GM18873 (cell line): ENCODE measurements at regions not wholly inside any gene's neighbourhood (a gene's known extent, or its start where the extent isn't known, plus 50 kb on each side); places are given as distances from the start of the nearest gene placed in this dataset.

ENCODE experiments used
- ATAC-seq: cut with Tn5 transposase; IDR thresholded peaks from one replicate; pipeline ENCODE4 v1.9.1; 2021; ENCODE audit warnings: mild to moderate bottlenecking, moderate library complexity, moderate number of reproducible peaks; ENCODE audit not compliant: unreplicated experiment, low FRiP score

DNA sequence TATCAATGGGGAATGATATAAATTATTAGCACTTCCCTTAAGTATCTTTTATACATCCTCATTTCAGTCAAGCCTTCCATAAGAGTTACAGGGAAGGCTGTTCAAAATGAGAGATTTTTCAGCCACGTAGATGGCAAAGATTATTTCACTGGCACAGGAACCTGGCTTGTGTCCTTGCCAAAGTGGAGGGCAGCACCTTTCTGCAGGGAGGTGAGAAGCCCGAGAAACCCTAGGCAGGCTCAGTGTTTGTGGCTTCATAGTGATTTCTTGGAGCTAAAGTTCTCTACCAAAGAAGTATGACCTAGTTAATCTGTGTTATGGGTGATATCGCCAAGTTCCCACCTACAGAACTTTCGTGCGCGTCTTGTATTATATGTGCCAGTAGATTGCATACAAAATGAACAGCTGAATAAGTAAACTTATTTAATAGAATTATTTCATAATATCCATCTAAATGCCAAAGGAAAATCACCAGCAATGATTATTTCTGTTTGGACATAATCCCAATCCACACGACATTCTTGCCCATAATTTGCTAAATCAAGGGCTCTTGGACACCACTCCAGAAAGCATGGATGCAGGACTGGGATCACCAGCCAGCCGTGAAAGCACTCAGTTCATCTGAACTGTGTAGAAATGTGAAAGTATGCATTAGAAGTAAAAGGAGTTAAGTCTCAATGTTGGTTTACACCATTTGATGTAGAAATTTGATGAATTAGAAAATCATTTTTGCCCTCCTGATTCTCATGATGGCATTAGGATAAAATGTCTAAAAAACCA lies 150.4 kb upstream of the RNF32 start:
- no peak for ATAC-seq

DNA sequence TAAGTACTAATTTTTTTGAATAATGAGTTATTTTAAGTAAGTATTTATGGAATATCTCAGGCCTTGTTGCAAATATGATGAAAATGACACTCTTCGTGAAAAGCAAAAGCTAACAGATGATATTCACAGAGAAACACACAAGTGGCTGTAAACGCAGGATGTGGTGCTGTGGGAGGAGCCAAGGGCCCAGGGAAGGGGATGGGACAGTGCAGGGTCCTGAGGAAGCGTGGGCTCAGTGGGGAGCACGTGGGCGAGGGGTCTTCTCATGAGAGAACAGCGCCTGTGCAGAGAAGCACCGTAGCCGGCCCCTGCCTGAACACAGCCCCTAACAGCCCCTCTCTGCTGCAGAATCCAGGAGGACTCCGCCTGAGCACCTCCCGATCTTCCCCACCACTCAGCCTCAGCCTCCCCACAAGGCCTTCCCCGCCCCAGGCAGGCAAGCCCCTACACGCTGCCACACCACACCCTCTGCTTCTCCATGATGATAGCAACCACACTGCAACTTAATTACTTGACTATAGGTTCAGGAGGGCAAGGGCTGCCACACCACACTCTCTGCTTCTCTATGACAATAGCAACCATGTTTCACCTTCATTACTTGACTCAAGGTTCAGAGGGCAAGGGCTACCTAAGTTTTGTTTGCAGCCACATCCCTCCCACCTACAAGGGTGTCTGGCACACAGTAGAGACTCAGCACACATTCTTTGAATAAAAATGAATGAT lies 152.6 kb upstream of the RNF32 start:
- no peak for ATAC-seq

DNA sequence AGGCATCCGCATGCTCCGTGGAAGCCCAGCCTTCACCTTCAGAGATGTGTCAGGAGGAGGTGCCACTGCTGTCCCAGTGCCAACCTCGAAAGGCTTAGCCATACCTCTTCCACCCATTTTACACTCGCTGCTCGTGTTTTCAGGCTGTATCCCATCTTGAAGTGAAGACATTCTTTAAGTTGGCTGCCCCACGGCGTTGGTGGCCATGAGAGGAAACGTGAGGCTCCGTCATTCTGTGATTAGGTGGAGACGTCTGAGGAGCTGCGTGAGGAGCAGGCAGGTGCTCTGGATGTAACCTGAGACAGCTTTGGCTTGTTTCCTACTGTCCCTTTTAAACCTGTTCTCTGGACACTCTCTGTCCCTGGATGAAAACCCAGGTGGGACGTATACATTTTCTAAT lies 159.9 kb upstream of the RNF32 start:
- ATAC-seq = no peak

DNA sequence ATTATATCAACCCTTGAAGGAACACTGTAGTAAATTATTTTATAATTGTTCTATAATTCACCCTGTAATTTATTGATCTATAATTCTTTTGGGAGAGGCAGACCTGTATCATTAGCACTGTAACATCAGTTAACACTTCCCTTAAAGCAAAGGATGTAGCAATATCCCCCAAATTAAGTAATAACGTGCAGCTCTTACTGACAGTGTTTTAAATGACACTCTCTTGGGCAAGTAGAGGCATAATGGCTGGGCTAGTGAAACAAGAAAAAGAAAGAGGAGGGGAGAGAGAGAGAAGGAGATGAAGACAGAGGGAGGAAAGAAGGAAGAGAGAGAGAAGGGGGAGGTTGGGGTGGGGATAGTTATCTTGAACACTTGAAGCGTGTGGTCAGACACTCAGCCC lies 161.0 kb upstream of the RNF32 start:
- ATAC-seq = no peak

DNA sequence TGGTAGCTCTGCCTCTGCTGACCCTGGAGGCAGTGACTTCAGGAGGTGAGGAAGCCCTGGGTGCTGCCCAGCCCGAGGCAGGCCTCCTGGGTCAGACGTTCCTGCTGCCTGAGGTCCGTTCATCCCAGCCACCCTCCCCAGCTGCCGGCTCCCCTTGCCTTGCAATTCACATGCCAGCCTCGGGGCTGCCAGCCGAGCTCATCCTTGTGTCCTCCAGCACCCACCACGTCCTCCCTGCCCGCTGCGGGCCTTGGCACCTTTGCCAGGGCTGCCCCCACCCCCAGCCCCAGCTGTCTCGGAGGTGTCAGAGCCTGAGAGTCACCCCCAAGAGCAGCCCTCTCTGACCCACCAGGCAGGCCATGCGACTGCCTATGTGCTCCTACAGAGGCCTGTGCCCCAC lies 162.1 kb upstream of the RNF32 start:
- ATAC-seq = no peak

DNA sequence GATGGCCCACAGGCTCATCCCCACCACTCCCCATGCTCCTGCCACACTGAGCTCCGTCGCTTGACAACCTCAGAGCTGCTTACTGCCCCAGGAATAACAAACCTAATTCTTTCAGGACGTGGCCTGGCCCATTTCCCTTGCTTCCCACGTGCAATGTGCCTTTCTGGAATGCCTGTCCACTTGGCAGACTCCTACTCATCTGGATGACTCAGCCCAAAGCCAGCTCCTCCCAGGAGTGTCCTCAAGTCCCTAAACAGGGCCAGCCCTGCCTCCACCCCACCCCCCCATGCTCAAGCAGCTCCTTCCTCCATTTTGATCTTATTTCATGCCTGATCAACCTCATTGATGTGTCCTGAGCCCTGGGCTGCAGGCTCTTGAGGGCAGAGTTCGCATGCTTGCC lies 164.9 kb upstream of the RNF32 start:
- ATAC-seq = no peak

DNA sequence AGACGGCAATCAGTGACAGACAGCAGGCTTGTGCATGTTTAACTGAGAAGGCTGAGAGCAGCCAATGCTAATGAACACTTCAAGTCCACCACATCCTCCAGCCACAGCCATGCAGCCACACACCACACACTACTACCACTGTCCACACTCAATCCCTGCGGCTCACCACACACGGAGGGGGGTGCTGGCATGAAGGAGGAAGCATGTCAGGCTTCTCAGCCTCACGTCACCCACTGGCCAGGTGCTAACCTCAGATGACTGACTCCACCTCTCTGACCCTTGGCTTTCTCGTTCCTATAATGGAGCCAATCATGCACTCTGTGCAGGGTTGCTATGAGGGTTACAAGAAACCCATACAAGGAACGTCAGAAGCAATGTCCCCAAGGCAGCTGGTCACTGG lies 165.4 kb upstream of the RNF32 start:
- ATAC-seq = no peak

DNA sequence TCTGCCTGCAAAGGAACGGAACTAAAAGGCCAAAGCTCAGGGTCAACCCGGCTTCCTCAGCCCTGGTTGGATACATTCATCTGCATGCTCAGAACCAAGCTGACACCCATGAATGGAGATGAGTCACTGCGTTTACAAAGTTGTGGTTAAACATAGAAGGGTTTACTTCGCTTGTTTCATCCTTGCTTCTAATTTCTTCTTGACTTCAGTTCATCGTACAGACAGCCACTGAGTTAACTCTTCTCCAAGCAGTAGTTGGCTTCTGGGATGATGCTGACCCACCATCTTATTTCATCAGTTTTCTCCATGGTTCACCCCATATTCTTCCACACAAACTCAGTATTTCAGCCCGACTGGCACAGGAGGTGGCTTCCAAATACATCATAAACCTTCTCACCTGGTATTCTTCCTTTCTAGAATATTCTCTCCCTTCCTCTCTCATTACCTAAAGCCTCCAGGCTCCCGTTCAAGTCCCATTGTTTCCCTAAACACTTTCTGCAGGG lies 166.3 kb upstream of the RNF32 start:
- ATAC-seq = no peak

DNA sequence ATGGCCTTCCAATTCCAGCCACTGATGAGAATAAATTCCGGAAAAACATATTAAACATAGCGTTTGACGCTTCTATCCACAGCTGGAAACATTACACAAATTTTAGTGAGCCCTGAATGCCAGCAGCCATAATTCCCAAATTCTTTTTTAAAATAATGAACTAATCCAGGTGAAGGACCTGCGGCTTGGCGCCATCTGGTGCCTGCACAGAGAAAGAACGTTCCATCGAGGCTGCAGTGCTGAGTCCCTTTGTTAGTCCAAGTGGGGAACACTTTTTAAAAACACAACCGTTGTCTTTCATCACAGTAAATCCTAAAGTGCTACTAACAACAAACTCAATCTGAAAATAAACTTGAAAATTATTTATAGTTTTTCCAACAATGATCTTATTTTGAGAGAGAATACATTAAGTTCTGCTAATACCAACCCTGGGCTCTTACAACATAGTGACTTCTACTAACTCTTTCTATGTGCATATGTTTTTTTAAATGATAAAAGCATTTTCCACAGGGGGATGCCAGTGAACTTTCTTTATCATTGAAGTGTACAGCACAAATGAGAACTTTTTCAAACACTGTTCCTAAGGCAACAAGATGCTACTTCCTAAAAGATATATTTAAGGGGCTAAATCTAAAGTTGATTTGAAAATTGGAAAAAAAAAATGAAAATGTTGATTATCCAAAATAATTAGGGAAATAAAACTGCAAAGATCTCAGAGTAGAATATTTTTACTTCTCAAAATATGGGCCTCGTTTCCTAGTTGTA lies 166.9 kb upstream of the RNF32 start:
- ATAC-seq = no peak

DNA sequence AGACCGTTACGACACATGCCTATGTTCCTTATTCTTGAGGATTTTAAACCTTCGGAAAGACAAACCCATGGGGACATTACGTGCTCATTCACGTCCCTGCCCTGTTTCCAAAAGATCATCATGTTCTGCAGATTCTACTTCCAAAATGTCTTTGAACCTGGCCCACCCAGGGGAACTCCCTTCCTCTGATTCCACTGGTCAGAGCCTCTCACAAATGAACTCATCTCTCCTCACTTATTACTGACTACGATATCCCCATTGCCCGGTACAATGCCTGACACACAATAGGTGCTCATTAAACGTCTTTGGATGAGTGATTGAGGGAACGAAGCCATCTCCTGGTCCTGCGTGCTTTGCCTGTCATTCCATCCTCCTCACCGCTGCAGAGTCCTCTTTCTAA lies 168.3 kb upstream of the RNF32 start:
- no peak for ATAC-seq

DNA sequence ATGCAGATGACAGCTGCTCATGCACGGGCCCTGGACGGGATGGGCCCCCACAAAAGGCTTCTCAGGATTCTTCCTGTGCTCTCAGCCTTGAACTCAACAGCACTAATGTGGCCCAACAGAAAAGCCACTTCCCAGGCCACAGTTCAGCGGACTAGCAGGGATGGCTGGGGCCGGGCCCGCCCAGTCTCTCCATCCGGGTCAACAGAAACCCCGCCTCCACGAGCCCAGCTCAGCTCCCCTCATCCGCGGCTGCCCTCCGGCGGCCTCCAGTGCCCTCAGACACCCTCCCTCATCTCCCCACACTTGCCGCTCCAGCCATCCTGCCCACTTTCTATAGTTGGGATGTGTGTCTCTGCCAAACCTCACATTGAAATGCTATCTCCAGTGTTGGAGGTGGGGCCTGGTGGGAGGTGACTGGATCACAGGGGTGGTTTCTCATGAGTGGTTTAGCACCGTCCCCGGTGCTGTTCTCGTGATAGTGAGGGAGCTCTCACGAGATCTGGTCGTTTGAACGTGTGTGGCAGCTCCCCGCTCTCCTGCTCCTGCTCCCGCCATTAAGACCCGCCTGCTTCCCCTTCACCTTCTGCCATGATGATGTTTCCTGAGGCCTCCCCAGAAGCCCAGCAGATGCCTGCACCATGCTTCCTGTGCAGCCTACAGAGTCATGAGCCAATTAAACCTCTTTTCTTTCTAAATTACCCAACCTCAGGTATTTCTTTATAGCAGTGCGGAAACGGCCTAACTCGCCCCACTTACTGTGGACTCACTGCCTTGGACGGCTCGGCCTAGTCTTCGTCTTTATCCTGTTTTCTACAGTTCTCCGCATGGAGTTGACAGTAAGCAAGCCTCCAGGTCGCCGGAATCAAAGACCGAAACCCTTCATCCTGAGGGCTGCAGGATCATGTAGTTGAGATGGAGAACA lies 169.9 kb upstream of the RNF32 start:
- ATAC-seq = no peak

DNA sequence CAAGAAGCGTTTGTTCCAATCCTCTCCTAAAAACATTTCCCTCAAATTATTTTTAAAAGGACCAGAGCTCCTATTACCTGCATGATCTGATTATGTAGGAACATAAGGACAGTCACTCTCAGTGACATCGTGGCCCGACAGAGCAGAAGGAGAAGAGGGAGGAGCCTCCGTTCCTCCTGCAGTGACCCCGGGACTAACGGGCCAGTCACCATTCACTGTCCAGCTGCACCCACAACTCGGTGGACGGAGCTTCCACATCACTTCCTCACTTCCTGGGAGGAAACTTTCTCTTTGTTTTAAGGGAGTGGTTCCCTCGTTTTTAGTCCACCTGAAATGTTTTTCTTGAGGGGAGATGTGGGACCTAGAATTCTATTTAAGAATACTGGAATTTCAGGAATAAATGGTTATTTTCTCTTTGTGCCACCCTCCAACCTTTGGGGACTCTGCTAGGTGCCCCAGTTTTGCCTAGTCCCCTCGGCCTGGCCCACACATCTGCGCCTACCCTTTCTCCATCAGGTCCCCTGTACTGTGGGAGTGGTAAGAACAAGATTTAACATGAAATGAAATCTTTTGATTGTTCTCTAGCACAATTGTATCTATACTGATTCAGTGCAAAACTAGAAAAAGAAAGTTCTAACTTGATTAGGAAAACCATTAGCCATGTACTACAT lies 173.5 kb upstream of the RNF32 start:
- no peak for ATAC-seq

DNA sequence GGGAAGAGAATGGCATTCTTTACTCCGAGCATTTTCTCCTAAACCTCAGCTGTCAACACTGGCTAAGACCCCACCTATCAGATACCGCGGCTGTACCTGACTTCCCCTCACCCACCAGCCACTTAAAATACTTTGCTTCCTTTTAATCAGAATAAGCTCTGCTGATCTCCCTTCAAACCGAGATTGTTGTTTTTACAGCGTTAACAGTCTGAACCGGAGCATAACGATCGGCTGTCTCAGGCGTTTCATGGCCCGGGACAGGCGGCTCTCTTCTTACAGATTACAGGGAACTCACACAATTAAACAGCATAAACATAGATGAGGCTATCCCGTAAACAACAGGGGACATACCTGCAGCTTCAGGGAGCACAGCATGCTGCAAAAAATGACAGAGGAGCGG lies 174.3 kb upstream of the RNF32 start:
- ATAC-seq = no peak

DNA sequence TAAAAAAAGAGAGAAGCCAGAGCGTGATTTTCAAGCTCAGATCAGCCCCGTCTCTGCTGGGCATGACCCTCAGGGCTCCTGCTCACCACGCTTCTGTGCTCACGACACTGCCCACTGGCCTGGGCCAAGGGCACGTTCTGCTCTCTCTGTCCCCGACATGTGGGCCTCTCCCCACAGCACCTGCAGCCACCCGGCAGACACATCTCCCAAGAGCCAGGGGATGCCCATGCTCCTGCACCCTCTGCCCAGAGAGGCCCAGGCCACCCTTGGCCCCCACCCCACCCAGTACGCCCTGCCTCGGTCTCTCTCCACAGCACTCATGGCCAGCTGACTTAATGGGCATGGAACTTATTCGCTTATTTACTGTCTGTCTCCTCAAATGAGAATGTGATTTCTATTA lies 175.4 kb upstream of the RNF32 start:
- no peak for ATAC-seq

DNA sequence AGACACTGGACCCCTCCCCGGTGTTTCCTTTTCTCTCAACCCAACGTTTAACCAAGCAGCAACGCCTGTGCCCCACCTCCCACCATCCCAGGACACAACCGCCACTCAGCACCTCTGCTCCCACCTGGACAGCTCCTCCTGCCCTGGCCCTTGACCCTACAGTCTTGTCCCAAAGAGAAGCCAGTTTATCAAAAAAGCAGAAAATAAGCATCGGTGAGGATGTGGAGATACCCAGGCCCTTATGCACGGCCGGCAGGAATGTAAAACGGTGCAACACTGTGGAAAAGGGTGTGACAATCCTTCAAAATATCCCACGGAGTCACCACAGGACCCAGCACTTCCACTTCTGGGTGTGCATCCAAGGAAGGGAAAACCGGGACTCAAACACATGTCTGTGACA lies 176.2 kb upstream of the RNF32 start:
- ATAC-seq = no peak

DNA sequence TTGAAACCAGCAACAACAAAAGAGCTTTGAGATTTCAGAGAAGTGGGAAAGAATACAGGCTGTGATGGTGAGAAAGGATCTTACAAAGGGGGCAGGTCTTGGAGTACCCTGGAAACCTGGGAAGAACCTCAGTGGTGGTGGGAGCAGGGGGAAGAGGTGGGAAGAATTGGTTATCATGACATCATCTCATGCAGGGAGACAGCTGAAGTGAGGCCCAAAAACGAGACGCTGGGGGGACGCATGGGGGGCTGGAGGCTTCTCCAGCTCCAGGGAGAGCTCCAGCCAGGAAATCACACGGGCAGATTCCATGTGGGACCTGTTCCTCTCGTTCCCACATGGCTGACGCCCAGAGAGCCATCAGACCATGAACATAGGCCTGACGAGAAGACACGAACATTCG lies 177.3 kb upstream of the RNF32 start:
- no peak for ATAC-seq

DNA sequence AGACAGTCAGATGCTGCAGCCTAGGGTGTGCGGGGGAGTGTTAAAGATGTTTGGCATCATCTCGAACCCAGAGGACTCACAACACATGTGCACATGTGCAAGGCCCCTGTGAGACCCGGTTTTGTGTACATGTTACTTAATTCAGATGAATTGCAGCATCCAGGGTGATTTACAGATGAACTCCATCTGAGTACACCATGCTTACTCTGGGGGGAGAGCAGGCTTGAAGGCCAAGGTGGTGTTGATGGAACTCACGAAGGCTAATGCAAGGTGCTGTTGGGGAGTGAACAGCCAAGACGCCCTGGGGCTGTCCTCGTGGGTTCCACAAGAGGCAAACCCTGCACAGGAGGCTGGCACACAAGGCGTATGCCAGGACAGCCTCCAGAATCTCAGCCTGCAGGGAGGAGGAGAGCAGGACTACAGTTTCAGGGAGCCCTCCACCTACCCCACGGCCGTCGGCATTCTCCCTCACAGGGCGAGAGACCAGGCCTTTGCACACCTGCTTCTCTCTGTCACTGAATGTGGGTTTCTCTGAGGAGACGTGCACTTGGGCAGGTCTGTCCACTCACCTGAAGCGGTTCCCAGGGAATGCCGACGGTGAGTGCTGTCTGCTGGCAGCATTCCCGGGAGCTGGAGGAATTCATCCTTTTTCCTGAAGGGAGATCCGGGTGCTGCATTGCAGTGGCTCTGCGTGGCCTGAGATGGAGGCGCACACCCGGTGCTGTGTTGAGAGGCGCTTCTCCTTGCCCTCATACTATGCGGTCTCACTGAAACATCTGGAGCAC lies 178.5 kb upstream of the RNF32 start:
- no peak for ATAC-seq

DNA sequence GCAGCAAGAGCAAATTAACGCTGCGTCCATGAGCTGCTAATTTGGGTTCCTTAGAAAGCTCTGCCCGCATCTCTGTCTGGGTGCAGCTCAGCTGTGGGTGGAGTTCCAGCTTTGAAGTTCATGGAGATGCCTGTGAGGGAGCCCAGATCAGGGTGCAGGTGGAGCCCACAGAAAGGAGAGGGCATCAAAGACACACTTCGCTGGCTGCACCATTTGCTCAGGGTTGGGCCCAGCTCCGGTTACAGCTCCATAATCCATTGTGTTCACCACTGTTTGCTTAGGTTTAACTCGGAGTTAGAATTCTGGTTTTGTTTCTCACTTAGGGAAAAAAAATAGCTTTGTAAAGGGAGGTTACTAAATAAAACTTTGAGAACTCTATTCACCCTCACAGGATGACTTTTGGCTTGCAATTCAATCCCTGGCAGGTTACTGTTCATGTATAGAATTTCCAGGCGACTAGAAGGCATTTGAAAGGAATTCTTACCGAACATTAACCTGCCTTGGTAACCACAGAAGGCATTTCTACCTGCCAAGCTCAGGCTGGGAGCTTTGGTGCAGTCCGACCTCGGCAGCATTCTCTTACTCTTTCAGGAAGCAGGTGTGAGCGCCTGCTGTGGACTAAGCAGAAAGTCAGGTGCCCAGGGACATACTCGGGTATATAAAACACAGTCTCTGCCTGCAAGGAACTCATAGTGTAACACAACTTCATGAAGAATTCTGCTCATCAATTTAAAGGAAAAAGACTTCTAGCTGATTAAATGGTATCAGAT lies 179.5 kb upstream of the RNF32 start:
- no peak for ATAC-seq
